G401.6 (cell line): ENCODE measurements at regions not wholly inside any gene's neighbourhood (a gene's known extent, or its start where the extent isn't known, plus 50 kb on each side); places are given as distances from the start of the nearest gene placed in this dataset.

Source experiments
- FAIRE-seq: peaks from 2 replicates; lab custom pipeline; 2012; peaks lifted over from hg19 to GRCh38; lab: Jason Lieb, UNC

- FAIRE-seq: no peak
Observed at GRCh38 chr6:156348849-156349248, 428.3 kb upstream of the ARID1B start.

DNA sequence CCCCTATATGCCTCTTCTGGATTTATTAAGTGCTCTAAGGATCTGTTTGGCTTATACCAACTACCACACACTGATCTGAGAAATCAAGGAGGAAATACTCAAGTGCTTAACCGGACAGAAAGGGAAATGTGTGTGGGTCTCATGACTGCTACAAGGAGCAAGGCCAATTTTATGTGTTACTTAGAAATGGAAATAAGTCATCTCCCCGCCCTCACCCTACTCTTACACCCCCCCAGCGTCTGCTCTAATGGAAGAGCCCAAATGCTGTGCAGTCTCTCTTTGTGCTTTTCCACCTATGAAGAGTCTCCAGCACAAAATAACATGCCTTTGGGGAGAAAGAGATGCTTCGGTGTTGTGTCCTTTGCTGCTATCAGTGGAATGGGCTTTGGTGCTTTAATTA, 428.8 kb upstream of the ARID1B start:
- no peak for FAIRE-seq

DNA sequence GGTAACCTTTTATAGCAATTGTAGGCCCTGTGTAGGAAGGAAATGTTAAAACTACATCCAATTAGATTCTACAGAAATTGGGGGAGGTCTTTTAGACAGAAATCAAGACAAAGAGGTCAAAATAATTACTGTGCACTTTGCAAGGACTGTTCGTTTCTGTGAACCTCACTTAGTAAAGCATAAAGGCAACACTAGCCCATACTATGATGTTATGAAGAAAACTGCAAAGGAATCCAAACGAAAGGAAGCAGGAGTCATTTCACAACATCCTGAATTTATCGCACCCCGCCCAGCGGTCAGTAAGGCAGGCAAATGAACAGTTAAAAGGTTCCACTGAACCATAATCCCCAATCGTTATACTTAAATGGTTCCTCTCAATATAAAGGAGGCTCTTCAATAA, 429.5 kb upstream of the ARID1B start:
- no peak for FAIRE-seq

DNA sequence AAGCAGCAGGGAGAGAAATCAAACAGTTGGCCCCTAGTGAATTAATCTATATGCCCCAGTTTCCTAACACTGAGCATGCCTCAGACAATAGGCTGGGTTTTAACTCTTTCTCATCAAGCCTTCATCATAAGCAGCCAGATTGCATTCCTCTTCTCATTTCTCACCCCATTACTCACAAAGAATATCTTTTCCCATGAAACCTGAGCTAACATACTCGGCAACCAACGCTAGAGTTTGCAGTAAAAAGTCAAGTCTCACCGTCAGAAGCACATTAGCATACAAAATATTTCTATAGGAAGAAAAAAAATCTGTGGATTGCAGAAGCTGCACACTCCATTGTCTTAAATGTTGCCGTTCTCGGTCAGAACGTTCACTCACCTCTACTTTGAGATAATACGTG, 429.9 kb upstream of the ARID1B start:
- FAIRE-seq: no peak

- no peak for FAIRE-seq
Observed at GRCh38 chr6:156345700-156346099, 431.5 kb upstream of the ARID1B start.

DNA sequence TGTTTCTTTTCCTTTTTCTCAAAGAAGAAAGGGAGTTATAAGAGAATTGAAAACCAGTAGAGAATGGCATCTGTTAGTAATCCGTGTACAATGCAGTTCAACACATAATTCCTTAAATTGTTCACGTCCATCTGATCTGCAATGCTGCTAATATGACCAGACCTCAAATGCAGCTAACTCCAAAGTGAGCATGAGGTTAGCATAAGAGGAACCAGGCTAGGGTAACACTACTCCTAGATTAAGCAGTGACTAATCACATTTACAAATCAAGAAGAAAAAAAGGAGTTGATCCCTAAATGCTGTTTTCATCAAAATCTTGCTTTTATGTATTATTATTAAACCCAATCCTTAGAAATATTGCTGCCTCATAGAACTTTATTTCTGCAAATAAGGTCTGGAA, 432.7 kb upstream of the ARID1B start:
- no peak for FAIRE-seq

DNA sequence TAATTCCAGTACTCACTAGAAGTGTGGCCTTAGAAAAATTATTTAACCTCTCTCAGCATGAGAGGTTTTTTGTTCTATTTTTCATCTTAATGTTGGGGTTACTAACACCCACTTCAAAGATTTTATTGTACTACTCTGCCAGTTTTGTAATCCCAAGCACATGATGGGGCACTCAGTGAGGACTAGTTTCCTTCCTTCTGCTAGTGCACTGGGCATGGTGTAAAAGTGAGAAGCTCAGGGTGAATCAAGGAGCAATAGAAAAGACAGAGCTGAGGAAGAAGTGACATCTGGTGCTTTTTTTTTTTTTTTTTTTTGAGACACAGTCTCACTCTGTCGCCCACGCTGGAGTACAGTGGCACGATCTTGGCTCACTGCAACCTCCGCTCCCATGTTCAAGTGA, 439.4 kb upstream of the ARID1B start:
- FAIRE-seq: no peak

- no peak for FAIRE-seq
Observed at GRCh38 chr6:156336733-156337132, 440.4 kb upstream of the ARID1B start.

GRCh38 chr6:156336089-156336488, 441.1 kb upstream of the ARID1B start:
- FAIRE-seq: no peak

DNA sequence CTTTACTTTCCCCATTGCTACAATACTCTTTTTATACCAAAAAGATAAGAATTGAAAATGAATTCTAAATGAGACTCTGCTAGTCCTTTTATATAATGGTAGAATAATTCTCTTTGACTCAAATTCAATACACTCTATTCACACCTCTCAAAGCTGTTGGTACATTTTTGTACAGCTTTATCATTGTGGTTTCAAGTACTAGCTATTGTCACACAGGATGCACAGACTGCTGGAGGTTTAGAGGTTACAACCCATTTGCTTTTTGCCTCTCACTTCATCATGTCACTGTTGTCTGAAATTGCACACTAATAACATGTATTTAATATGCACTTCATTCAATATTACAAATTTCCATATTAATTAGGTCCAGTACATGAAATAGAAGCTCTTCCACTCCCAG, 442.2 kb upstream of the ARID1B start:
- no peak for FAIRE-seq

DNA sequence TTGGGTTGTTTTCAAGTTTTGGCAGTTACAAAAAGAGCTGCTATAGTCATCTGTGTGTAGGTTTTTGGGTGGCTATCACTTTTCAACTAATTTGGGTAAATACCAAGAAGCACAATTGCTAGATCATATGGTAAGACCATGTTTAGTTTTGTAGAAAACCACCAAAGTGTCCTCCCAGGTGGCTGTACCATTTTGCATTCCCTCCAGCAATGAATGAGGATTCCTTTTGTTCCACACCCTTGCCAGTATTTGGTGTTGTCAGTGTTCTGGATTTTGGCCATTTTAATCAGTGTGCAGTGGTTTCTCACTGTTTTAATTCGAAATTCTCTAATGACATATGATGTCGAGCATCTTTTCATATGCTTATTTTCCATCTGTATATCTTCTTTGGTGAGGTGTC, 457.5 kb upstream of the ARID1B start:
- FAIRE-seq: no peak

DNA sequence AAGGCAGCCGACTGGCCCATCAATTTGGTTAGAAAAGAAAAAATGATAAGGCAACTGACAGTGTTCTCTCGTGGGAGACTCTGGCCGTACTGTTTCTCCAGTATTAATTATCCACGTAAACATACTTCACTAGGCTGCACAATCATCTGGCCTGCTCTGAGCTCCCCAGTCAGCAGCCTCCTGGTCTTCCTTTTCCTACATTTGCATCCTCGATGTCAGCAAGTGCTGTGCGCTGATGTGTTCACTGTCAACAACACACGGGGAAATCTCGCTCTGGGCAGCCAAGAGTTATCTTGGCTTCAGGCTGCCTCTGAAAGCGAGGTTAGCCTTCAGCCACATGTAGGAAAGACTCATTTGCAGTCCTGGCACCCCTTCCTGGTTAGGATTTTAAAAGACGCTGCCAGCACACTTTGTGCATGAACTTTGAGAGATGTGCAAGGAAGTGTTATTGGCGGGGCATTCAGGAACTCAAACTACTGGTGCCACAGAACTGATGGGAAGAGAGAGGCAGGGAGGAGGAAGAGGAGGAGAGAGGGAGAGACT, 460.5 kb upstream of the ARID1B start:
- FAIRE-seq: no peak

DNA sequence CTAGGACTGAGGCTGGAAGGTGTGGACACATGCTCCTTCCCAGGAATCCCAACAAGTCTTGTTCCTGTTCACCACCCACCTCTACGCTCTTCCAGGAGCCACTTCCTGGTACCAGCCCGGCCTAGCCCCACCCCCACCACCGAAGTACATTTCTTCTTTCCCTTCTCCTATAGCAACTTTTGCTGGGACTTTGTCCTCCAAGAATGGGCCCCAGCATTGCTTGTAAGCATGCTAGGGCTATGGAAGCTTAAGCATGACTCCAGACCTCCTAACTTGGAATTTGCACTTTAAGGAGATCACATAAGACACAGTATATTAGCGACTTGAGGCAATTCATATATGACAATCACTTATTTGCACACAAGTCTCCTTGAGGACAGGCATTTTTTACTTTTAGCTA, 462.0 kb upstream of the ARID1B start:
- FAIRE-seq: no peak

DNA sequence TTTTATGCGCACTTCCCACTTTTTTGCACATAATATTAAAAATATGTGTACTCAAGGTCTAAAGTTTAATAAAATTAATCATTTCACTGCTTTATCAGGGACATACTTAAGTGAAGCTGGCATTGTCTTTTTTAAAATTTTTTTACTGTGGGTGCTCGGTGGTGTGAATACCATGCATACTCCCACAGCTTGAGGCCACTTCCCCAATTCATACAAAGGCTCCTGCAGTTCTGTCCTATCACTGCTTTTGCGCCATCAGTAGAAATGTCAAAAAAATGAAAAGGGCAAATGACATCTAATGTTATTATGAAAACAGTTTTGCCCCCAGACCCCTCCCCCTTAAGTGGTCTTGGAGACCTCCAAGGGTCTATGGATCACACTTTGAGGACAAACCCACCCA, 464.1 kb upstream of the ARID1B start:
- no peak for FAIRE-seq

DNA sequence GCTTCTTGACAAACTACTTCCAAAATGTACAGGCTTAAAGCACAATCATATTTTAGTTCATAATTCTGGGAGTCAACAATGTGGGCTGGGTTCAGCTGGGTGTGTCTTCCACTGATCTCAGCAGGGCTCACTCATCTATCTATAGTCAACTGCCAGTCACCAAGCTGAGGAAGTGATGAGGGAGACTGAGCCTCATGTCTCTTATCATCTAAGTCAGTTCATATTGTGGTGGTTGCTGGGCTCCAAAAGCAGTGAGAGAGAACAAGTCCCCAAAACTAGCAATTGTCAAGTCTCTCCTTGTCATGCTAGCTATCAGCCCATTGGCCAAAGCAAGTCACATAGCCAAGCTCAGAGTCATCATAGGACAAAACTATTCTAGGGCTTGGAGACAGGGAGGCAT, 465.9 kb upstream of the ARID1B start:
- FAIRE-seq: no peak

- FAIRE-seq: no peak
Observed at GRCh38 chr6:156310701-156311100, 466.5 kb upstream of the ARID1B start.

- FAIRE-seq: no peak
Observed at GRCh38 chr6:156309017-156309416, 468.2 kb upstream of the ARID1B start.

DNA sequence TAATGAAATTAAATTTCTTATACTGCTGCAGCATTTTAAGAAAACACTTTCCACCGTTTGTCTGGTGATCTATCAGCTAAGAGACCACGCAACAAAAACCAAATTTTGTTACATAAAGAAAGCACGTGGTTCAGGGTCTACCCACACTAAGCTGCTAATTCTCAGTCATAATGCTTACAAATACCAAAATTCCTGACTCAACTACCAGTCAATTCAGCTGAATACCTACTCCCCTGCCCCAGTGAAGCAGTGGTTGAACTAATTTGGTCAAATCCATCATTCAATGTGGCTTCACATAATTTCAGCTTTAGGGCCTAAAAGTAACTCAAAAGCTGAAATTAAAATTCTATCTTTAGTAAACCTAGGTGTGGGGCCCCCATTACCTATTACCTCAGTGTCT, 468.6 kb upstream of the ARID1B start:
- no peak for FAIRE-seq

GRCh38 chr6:156306531-156306930, 470.6 kb upstream of the ARID1B start:
- no peak for FAIRE-seq

DNA sequence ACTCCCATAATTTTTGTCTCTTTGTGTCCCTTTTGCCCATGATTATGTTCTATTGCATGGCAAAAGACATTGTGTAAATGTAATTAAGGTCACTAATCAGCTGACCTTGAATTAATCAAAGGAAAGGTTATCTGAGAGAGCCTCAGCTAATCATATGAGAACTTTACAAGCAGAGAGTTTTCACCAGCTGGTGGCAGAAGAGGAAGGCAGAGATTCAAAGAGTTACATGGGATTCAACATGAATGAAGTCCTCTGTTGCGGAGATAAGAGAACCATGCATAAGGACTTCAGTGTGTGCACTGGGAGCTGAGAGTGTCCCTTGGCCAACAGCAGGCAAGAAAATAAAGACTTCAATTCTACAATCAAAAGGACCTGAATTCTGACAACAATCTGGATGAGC, 494.1 kb upstream of the ARID1B start:
- FAIRE-seq: no peak

DNA sequence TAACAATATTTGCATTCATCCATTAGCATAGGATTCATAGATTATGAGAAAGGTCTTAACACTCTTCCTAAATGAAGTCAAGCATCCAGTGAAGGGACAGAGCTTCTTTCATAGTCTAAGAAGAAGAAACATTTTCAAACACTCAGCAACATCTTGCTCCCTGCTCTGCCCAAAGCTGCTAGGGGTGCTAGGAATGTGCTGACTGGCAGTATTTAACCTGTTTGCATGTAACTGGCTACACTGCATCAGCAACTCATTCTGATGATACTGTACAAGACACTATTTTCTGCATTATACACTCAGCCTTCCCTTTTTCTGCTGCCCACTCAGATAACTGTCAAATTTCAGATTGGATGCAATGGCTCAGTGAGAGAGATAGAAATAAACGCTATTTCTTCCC, 495.1 kb upstream of the ARID1B start:
- FAIRE-seq: no peak

- no peak for FAIRE-seq
Observed at GRCh38 chr6:156281266-156281665, 495.9 kb upstream of the ARID1B start.

GRCh38 chr6:156280065-156280464, 497.1 kb upstream of the ARID1B start:
- no peak for FAIRE-seq

DNA sequence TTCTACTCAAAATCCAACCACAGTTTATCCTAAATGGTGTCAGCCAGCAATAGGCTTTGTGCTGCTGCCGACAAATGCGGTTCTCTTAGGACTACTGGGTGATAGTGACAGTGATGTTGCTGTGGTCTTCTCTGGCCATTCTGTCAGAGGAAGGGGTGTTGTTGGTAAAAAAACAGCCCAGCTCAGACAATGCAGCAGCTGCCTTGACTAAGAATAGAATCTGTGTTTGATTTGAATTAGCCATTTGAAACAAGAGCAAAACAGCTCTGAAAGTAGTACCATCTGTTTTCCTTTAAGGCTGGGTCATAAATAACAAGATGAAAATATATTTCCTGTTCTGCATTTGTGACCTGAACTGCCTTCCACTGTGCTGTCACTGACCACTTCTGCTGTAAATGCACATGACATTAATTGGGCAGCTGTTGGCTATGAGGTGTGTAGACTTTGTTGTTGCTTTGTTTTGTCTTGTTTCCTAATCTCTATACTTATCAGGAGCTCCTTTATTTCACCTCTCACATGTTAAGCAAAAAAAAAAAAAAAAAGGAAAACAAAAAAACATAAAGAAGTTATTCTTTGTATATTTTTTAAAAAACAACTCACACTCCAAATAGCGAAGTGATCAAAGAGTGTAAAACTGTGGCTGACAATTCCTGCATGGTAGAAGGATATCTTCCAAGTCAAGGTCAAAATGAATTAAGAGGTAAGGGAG, 497.8 kb upstream of the ARID1B start:
- no peak for FAIRE-seq
